ENCODE measurements at regions not wholly inside any gene's neighbourhood (a gene's known extent, or its start where the extent isn't known, plus 50 kb on each side); places are given as distances from the start of the nearest gene placed in this dataset.

DNA sequence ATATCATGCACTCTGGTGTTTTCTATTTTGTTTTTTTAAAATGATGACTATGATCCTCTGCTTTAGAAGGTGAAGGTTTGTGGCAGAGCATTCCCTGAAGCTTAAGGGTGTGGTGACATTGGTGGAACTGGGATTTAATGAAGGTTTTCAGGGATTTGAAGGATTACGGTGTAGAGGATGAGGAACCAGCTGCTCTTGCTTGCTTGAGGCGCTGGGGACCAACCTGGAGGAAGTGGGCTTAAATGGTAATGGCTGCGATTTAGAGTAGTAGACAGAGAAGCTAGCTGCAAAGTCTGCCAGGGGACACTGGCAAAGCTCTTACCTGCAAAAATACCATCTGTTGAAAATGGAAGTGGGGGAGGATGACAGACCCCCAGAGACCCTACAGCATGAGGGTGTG is 241.8 kb downstream of the CLIC5 start:
- no peak for TF ChIP-seq EZH2phosphoT487 (IDR thresholded peaks at IDR 0.05; ENCODE audit: insufficient read depth, low read depth)
- no peak for TF ChIP-seq EZH2 (IDR thresholded peaks at IDR 0.05; ENCODE audit: insufficient read depth, poor library complexity, severe bottlenecking)
